OCI-LY7 (cell line): ENCODE measurements at regions not wholly inside any gene's neighbourhood (a gene's known extent, or its start where the extent isn't known, plus 50 kb on each side); places are given as distances from the start of the nearest gene placed in this dataset.

Experiments
- BruUV-seq: library from RNA; stranded (reverse); fragments of 400-500 nt; replicated peaks from 2 replicates; lab custom pipeline; 2021; lab: Mats Ljungman, UMichigan
- CTCF ChIA-PET: fragments of 300-600 bp; sonication (Branson Sonifier 250); formaldehyde crosslinking; loops from one replicate; lab custom pipeline; 2022; ENCODE audit warnings: antibody characterized with exemption; ENCODE audit not compliant: unreplicated experiment; lab: Charles Lee
- POLR2A ChIA-PET: fragments of 300-600 bp; sonication (Branson Sonifier 250); formaldehyde crosslinking; loops from one replicate; lab custom pipeline; 2022; ENCODE audit warnings: antibody characterized with exemption; lab: Charles Lee
- DNase-seq: peaks from one replicate; pipeline ENCODE4 v3.0.0-alpha.2; 2015; ENCODE audit warnings: low spot score
- H2AFZ ChIP-seq: fragments of 200-600 bp; sonication (generic), shearing (Covaris generic); 2 replicates; pipeline ENCODE4 v1.6.1; 2014; ENCODE audit warnings: mild to moderate bottlenecking, antibody characterized with exemption, low read length, moderate library complexity
- H3K27ac ChIP-seq: fragments of 200-600 bp; sonication (generic); 2 replicates; pipeline ENCODE4 v1.5.1; 2014; ENCODE audit warnings: mixed run types, low read depth, mild to moderate bottlenecking, moderate library complexity, low read length, inconsistent platforms; ENCODE audit not compliant: poor library complexity, severe bottlenecking
- H3K36me3 ChIP-seq: fragments of 200-600 bp; sonication (generic); 2 replicates; pipeline ENCODE4 v1.6.1; 2014; ENCODE audit warnings: mild to moderate bottlenecking, antibody characterized with exemption, low read length, moderate library complexity, mixed read lengths; ENCODE audit not compliant: insufficient read depth
- H3K4me1 ChIP-seq: fragments of 200-600 bp; sonication (generic); 2 replicates; pipeline ENCODE4 v1.5.1; 2014; ENCODE audit warnings: mild to moderate bottlenecking, low read length; ENCODE audit not compliant: insufficient read depth, poor library complexity, severe bottlenecking
- H3K4me2 ChIP-seq: fragments of 200-600 bp; sonication (generic); 2 replicates; pipeline ENCODE4 v1.6.1; 2014; ENCODE audit warnings: mild to moderate bottlenecking, low read length
- H3K4me3 ChIP-seq: fragments of 200-600 bp; sonication (generic); 2 replicates; pipeline ENCODE4 v1.5.1; 2014; ENCODE audit warnings: mild to moderate bottlenecking, low read depth, low read length; ENCODE audit not compliant: poor library complexity, severe bottlenecking
- H3K79me2 ChIP-seq: fragments of 200-600 bp; sonication (generic); 2 replicates; pipeline ENCODE4 v1.6.1; 2016; ENCODE audit warnings: low read depth, mild to moderate bottlenecking, low read length, moderate library complexity, mixed read lengths; ENCODE audit not compliant: insufficient read depth
- H3K9me2 ChIP-seq: fragments of 200-600 bp; sonication (generic); 2 replicates; pipeline ENCODE4 v1.6.1; 2016; ENCODE audit warnings: mild to moderate bottlenecking, low read length, mixed read lengths; ENCODE audit not compliant: insufficient read depth
- H3K9me3 ChIP-seq: fragments of 200-600 bp; sonication (generic); 2 replicates; pipeline ENCODE4 v1.6.1; 2014; ENCODE audit warnings: mild to moderate bottlenecking, mixed run types, low read length, mixed read lengths
- H4K20me1 ChIP-seq: fragments of 200-600 bp; sonication (generic); 2 replicates; pipeline ENCODE4 v1.6.1; 2014; ENCODE audit warnings: mild to moderate bottlenecking, antibody characterized with exemption, low read length, moderate library complexity, mixed read lengths; ENCODE audit not compliant: insufficient read depth
- EZH2phosphoT487 ChIP-seq: fragments of 200-600 bp; sonication (generic); IDR thresholded peaks from 2 replicates; pipeline ENCODE4 v1.6.1; 2018; ENCODE audit warnings: low read depth, borderline replicate concordance, mild to moderate bottlenecking, mixed run types, antibody characterized with exemption, low read length, moderate library complexity, mixed read lengths
- intact Hi-C: fragments of 100-400 bp; cut with micrococcal nuclease; formaldehyde crosslinking; loops from one replicate; pipeline ENCODE4 v1.10.0; 2022; ENCODE audit not compliant: unreplicated experiment
- TF ChIP-seq, protein P1 (sequence below): fragments of 200-600 bp; sonication (generic); conservative IDR thresholded peaks from 2 replicates; pipeline ENCODE4 v1.5.1; 2014; ENCODE audit warnings: mild to moderate bottlenecking, antibody characterized with exemption, low read length, moderate library complexity, mixed read lengths

GRCh38 chr13:33634546-33634982 lies 183.4 kb upstream of the RFC3 start:
- Histone ChIP-seq H3K79me2 (no peaks in the 10 kb centered on the region), H3K36me3 (no peaks in the 10 kb centered on the region), H3K9me2 (0 out of 2 replicates have a peak, but pooled peaks cover 3% of the 10 kb centered on the region), H3K4me3 (no peak overlapping the region), H4K20me1 (no peaks in the 10 kb centered on the region), H3K4me1 (peaks cover 15% of the 10 kb centered on the region), H3K27ac (no peak overlapping the region), H2AFZ (no peak overlapping the region), H3K4me2 (no peak overlapping the region), H3K9me3 (no peaks in the 10 kb centered on the region)
- no peak for TF ChIP-seq EZH2phosphoT487
- TF ChIP-seq, protein P1, sequence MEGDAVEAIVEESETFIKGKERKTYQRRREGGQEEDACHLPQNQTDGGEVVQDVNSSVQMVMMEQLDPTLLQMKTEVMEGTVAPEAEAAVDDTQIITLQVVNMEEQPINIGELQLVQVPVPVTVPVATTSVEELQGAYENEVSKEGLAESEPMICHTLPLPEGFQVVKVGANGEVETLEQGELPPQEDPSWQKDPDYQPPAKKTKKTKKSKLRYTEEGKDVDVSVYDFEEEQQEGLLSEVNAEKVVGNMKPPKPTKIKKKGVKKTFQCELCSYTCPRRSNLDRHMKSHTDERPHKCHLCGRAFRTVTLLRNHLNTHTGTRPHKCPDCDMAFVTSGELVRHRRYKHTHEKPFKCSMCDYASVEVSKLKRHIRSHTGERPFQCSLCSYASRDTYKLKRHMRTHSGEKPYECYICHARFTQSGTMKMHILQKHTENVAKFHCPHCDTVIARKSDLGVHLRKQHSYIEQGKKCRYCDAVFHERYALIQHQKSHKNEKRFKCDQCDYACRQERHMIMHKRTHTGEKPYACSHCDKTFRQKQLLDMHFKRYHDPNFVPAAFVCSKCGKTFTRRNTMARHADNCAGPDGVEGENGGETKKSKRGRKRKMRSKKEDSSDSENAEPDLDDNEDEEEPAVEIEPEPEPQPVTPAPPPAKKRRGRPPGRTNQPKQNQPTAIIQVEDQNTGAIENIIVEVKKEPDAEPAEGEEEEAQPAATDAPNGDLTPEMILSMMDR, result no peak
- no peak for DNase-seq
- CTCF ChIA-PET, result no interaction called here
- POLR2A ChIA-PET, result interaction anchor here (0.6 to 1.1 kb wide), 3 partner anchors 10 to 187 kb away, joined by 3 read pairs; no protein-coding TSS in a partner anchor
- no TSS peak for BruUV-seq
- intact Hi-C loops, result no loop called here

GRCh38 chr13:33636243-33636642 lies 181.7 kb upstream of the RFC3 start:
- intact Hi-C loops, result no loop called here
- H3K27ac ChIP-seq, result no peak overlapping the region
- POLR2A ChIA-PET, result interaction anchor here (0.6 to 1.0 kb wide), 2 partner anchors 8 to 13 kb away, joined by 4 to 5 read pairs; no protein-coding TSS in a partner anchor
- no peaks in the 10 kb centered on the region for H3K9me3 ChIP-seq
- 0 out of 2 replicates have a peak, but pooled peaks cover under 1% of the 10 kb centered on the region for H3K9me2 ChIP-seq
- no peaks in the 10 kb centered on the region for H3K79me2 ChIP-seq
- H3K36me3 ChIP-seq, result no peaks in the 10 kb centered on the region
- peak overlapping the region; percentile 86; the same call in 1 of the 2 replicates for H2AFZ ChIP-seq
- H3K4me2 ChIP-seq, result no peak overlapping the region
- BruUV-seq, result no TSS peak
- no peaks in the 10 kb centered on the region for H4K20me1 ChIP-seq
- DNase-seq, result no peak
- peaks cover 17% of the 10 kb centered on the region for H3K4me1 ChIP-seq
- no peak for TF ChIP-seq EZH2phosphoT487
- TF ChIP-seq, protein P1, result no peak
- H3K4me3 ChIP-seq, result no peak overlapping the region
- CTCF ChIA-PET, result no interaction called here

DNA sequence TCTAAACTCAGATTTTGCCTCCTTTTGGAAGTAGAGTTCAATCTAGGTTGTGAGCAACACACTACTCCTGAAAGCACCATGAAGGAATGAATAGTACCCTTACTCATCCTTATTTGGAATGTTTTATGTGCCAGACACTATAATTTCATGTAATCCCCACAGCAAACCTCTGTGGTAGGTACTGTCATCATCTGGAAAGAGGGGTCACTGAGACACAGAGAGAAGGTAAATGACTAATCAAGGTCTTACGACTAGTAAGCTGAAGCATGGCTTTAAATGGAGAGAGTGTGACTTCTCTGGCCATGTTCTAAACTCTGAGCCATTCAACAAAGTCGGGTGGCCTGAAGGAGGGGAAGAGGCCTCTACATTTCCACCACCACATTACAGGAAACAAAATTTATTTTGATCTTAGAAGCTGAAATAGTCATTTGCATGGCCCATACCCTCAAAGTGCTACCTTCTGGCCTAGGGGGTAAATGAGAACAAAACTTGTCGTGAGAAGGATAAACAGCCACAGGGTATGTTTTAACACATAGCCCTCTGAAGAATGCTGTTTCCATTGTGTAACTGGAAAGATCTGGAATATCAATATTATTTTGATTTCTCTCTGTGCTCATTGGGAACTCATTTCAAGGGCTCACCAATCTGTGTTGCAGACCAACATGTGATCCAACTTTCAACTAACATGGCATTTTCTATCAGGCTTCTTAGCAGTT lies 180.8 kb upstream of the RFC3 start:
- POLR2A ChIA-PET, result interaction anchor here (0.6 to 1.5 kb wide), 5 partner anchors 7 to 182 kb away, joined by 3 to 4 read pairs (median 4); no protein-coding TSS in a partner anchor
- Histone ChIP-seq H3K36me3 (no peaks in the 10 kb centered on the region), H3K9me2 (no peaks in the 10 kb centered on the region), H3K9me3 (no peaks in the 10 kb centered on the region), H3K4me1 (peaks cover 17% of the 10 kb centered on the region), H3K79me2 (no peaks in the 10 kb centered on the region), H3K4me3 (no peak overlapping the region), H3K4me2 (peak overlapping the region; percentile 42), H3K27ac (no peak overlapping the region), H4K20me1 (no peaks in the 10 kb centered on the region), H2AFZ (peak overlapping the region; percentile 86)
- TF ChIP-seq, protein P1, result no peak
- no peak for TF ChIP-seq EZH2phosphoT487
- CTCF ChIA-PET, result no interaction called here
- no TSS peak for BruUV-seq
- peak; percentile 11 for DNase-seq
- intact Hi-C loops, result no loop called here
